ENCODE measurements at regions not wholly inside any gene's neighbourhood (a gene's known extent, or its start where the extent isn't known, plus 50 kb on each side); places are given as distances from the start of the nearest gene placed in this dataset.

- TF ChIP-seq CTCF (IDR thresholded peaks at IDR 0.05; ENCODE audit: poor library complexity, severe bottlenecking) (no peak), TAF1 (IDR thresholded peaks at IDR 0.05; ENCODE audit: low read depth) (no peak), EZH2 (IDR thresholded peaks at IDR 0.05; ENCODE audit: borderline replicate concordance, insufficient read depth, low read length, poor library complexity, severe bottlenecking) (no peak), POLR2AphosphoS5 (IDR thresholded peaks at IDR 0.05) (no peak)
These were observed 219.5 kb downstream of the GALR1 start for GRCh38 chr18:77469131-77469530.
